ENCODE measurements at regions not wholly inside any gene's neighbourhood (a gene's known extent, or its start where the extent isn't known, plus 50 kb on each side); places are given as distances from the start of the nearest gene placed in this dataset.

GRCh38 chr6:90388395-90388794 lies 91.8 kb upstream of the BACH2 start:
- TF ChIP-seq EZH2 (IDR thresholded peaks at IDR 0.05; ENCODE audit: borderline replicate concordance, low read depth, low read length, severe bottlenecking), result no peak
- no peak for TF ChIP-seq CTCF (IDR thresholded peaks at IDR 0.05; ENCODE audit: extremely low read depth in 1 of 2, insufficient read depth in 1 of 2, low read depth in 1 of 2, low read length in 2 of 2)

All from endothelial cell of umbilical vein (primary cell).